ENCODE measurements at regions not wholly inside any gene's neighbourhood (a gene's known extent, or its start where the extent isn't known, plus 50 kb on each side); places are given as distances from the start of the nearest gene placed in this dataset.

- no peak for DNase-seq (ENCODE audit: low read depth in 2 of 2)
Observed at GRCh38 chr12:30828686-30829085, 73.9 kb upstream of the CAPRIN2 start.

- no peak for DNase-seq (ENCODE audit: low read depth in 2 of 2)
Observed at GRCh38 chr12:30827101-30828066, 72.6 kb upstream of the CAPRIN2 start.

- no peak for DNase-seq (ENCODE audit: low read depth in 2 of 2)
Observed at GRCh38 chr12:30826276-30826675, 71.5 kb upstream of the CAPRIN2 start.

- no peak for DNase-seq (ENCODE audit: low read depth in 2 of 2)
Observed at GRCh38 chr12:30825341-30825740, 70.6 kb upstream of the CAPRIN2 start.

GRCh38 chr12:30824311-30824710 lies 69.6 kb upstream of the CAPRIN2 start:
- DNase-seq (ENCODE audit: low read depth in 2 of 2) = no peak

GRCh38 chr12:30823764-30824163 lies 69.0 kb upstream of the CAPRIN2 start:
- DNase-seq (ENCODE audit: low read depth in 2 of 2) = no peak

GRCh38 chr12:30823156-30823699 lies 68.5 kb upstream of the CAPRIN2 start:
- peak in 1 of 2 donors; percentile 27 for DNase-seq (ENCODE audit: low read depth in 2 of 2)

- peak; percentile 8 to 13 for DNase-seq (ENCODE audit: low read depth in 2 of 2)
Observed at GRCh38 chr12:30822385-30823155, 67.8 kb upstream of the CAPRIN2 start.

- no peak for DNase-seq (ENCODE audit: low read depth in 2 of 2)
Observed at GRCh38 chr12:30820406-30820946, 65.7 kb upstream of the CAPRIN2 start.

- no peak for DNase-seq (ENCODE audit: low read depth in 2 of 2)
Observed at GRCh38 chr12:30818562-30818961, 63.8 kb upstream of the CAPRIN2 start.

GRCh38 chr12:30816742-30817465 lies 62.2 kb upstream of the CAPRIN2 start:
- no peak for DNase-seq (ENCODE audit: low read depth in 2 of 2)

GRCh38 chr12:30814295-30814655 lies 59.5 kb upstream of the CAPRIN2 start:
- DNase-seq (ENCODE audit: low read depth in 2 of 2) = no peak

- DNase-seq (ENCODE audit: low read depth in 2 of 2) = no peak
Observed at GRCh38 chr12:30813525-30814294, 59.0 kb upstream of the CAPRIN2 start.

GRCh38 chr12:30811966-30812365 lies 57.2 kb upstream of the CAPRIN2 start:
- DNase-seq (ENCODE audit: low read depth in 2 of 2) = no peak

- DNase-seq (ENCODE audit: low read depth in 2 of 2) = no peak
Observed at GRCh38 chr12:30810918-30811317, 56.2 kb upstream of the CAPRIN2 start.

- DNase-seq (ENCODE audit: low read depth in 2 of 2) = no peak
Observed at GRCh38 chr12:30807695-30808034, 52.9 kb upstream of the CAPRIN2 start.

- DNase-seq (ENCODE audit: low read depth in 2 of 2) = no peak
Observed at GRCh38 chr12:30806989-30807694, 52.4 kb upstream of the CAPRIN2 start.

GRCh38 chr12:30805959-30806358 lies 51.2 kb upstream of the CAPRIN2 start:
- DNase-seq (ENCODE audit: low read depth in 2 of 2) = no peak
